ENCODE measurements at regions not wholly inside any gene's neighbourhood (a gene's known extent, or its start where the extent isn't known, plus 50 kb on each side); places are given as distances from the start of the nearest gene placed in this dataset.

DNA sequence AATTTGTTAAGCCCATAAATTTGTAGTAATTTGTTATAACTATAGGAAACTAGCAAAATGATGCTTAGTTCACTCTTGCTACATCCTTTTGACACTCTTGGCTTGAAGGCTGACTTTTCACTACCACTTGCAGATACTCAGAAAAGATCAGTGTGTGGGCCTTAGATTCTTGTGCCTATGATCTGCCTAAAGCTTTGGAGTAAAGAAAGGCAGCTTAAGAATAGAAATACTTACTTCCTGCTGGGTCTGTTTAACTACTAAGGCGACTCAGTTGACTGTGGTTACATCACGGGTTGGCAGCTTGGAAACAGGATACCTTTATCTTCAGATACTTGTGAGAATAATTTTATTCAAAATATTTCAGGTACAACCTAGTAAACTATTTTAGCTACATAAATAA, 201.4 kb upstream of the FMR1 start:
- TF ChIP-seq, protein P1, sequence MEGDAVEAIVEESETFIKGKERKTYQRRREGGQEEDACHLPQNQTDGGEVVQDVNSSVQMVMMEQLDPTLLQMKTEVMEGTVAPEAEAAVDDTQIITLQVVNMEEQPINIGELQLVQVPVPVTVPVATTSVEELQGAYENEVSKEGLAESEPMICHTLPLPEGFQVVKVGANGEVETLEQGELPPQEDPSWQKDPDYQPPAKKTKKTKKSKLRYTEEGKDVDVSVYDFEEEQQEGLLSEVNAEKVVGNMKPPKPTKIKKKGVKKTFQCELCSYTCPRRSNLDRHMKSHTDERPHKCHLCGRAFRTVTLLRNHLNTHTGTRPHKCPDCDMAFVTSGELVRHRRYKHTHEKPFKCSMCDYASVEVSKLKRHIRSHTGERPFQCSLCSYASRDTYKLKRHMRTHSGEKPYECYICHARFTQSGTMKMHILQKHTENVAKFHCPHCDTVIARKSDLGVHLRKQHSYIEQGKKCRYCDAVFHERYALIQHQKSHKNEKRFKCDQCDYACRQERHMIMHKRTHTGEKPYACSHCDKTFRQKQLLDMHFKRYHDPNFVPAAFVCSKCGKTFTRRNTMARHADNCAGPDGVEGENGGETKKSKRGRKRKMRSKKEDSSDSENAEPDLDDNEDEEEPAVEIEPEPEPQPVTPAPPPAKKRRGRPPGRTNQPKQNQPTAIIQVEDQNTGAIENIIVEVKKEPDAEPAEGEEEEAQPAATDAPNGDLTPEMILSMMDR (IDR thresholded peaks at IDR 0.05; ENCODE audit: poor library complexity, severe bottlenecking) = no peak
- TF ChIP-seq EZH2 (IDR thresholded peaks at IDR 0.05; ENCODE audit: borderline replicate concordance, insufficient read depth, low read length, poor library complexity, severe bottlenecking) = no peak
- TF ChIP-seq TAF1 (IDR thresholded peaks at IDR 0.05; ENCODE audit: low read depth) = no peak
- no peak for TF ChIP-seq MXI1 (conservative IDR thresholded peaks at IDR 0.05; ENCODE audit: poor library complexity, severe bottlenecking)
- no peak for TF ChIP-seq POLR2AphosphoS5 (IDR thresholded peaks at IDR 0.05)
- no peak for TF ChIP-seq RAD21 (conservative IDR thresholded peaks at IDR 0.05)
- TF ChIP-seq, protein P2, sequence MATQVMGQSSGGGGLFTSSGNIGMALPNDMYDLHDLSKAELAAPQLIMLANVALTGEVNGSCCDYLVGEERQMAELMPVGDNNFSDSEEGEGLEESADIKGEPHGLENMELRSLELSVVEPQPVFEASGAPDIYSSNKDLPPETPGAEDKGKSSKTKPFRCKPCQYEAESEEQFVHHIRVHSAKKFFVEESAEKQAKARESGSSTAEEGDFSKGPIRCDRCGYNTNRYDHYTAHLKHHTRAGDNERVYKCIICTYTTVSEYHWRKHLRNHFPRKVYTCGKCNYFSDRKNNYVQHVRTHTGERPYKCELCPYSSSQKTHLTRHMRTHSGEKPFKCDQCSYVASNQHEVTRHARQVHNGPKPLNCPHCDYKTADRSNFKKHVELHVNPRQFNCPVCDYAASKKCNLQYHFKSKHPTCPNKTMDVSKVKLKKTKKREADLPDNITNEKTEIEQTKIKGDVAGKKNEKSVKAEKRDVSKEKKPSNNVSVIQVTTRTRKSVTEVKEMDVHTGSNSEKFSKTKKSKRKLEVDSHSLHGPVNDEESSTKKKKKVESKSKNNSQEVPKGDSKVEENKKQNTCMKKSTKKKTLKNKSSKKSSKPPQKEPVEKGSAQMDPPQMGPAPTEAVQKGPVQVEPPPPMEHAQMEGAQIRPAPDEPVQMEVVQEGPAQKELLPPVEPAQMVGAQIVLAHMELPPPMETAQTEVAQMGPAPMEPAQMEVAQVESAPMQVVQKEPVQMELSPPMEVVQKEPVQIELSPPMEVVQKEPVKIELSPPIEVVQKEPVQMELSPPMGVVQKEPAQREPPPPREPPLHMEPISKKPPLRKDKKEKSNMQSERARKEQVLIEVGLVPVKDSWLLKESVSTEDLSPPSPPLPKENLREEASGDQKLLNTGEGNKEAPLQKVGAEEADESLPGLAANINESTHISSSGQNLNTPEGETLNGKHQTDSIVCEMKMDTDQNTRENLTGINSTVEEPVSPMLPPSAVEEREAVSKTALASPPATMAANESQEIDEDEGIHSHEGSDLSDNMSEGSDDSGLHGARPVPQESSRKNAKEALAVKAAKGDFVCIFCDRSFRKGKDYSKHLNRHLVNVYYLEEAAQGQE (IDR thresholded peaks at IDR 0.05; ENCODE audit: borderline replicate concordance) = no peak

Measured in neural cell (in vitro differentiated cells).